Mesenchymal stem cell (in vitro differentiated cells and primary cell): ENCODE measurements at regions not wholly inside any gene's neighbourhood (a gene's known extent, or its start where the extent isn't known, plus 50 kb on each side); places are given as distances from the start of the nearest gene placed in this dataset.

Experiments
- DNase-seq: peaks from one replicate; pipeline ENCODE4 v3.0.0-alpha.2; 2013
- H2AFZ ChIP-seq: one replicate; pipeline ENCODE4 v1.6.1; 2013; ENCODE audit warnings: low read depth, mild to moderate bottlenecking, control low read depth, inconsistent platforms, low read length, moderate library complexity
- H2AK5ac ChIP-seq: 2 replicates; pipeline ENCODE4 v1.6.1; 2013; ENCODE audit warnings: low read length, moderate library complexity, mild to moderate bottlenecking, inconsistent platforms; ENCODE audit not compliant: severe bottlenecking
- H2BK120ac ChIP-seq: one replicate; pipeline ENCODE4 v1.6.1; 2013; ENCODE audit warnings: low read depth, mild to moderate bottlenecking, inconsistent platforms, low read length, moderate library complexity
- H2BK12ac ChIP-seq, 2 experiments: one replicate each; pipeline ENCODE4 v1.6.1; 2013; ENCODE audit warnings: inconsistent platforms in 2 of 2, low read length in 2 of 2, mild to moderate bottlenecking in 2 of 2, moderate library complexity in 2 of 2, control low read depth in 1 of 2
- H2BK15ac ChIP-seq: one replicate; pipeline ENCODE4 v1.6.1; 2013; ENCODE audit warnings: mild to moderate bottlenecking, low read depth, inconsistent platforms; ENCODE audit not compliant: poor library complexity, severe bottlenecking
- H2BK5ac ChIP-seq: 2 replicates; pipeline ENCODE4 v1.6.1; 2013; ENCODE audit warnings: low read depth, mild to moderate bottlenecking, low read length, control low read depth, inconsistent platforms; ENCODE audit not compliant: poor library complexity, severe bottlenecking
- H3K14ac ChIP-seq, 2 experiments: one replicate each; pipeline ENCODE4 v1.6.1; 2013; ENCODE audit warnings: inconsistent platforms in 2 of 2, low read length in 2 of 2, control low read depth in 1 of 2, mild to moderate bottlenecking in 1 of 2, moderate library complexity in 1 of 2
- H3K18ac ChIP-seq, 2 experiments: one replicate each; pipeline ENCODE4 v1.6.1; 2013; ENCODE audit warnings: inconsistent platforms in 2 of 2, low read length in 2 of 2, control low read depth in 1 of 2, low read depth in 1 of 2, mild to moderate bottlenecking in 1 of 2
- H3K23ac ChIP-seq, 2 experiments: one replicate each; pipeline ENCODE4 v1.6.1; 2013; ENCODE audit warnings: inconsistent platforms in 2 of 2, low read length in 2 of 2, mild to moderate bottlenecking in 2 of 2, moderate library complexity in 2 of 2, control low read depth in 1 of 2
- H3K27ac ChIP-seq: 2 replicates; pipeline ENCODE4 v1.5.1; 2013; ENCODE audit warnings: mild to moderate bottlenecking, moderate library complexity, low read length, control low read depth, inconsistent platforms; ENCODE audit not compliant: poor library complexity, severe bottlenecking
- H3K27me3 ChIP-seq, 2 experiments: 2 replicates each; pipeline versions ENCODE4 v1.6.1 to v1.7.0; 2013; ENCODE audit warnings: low read length in 2 of 2, mild to moderate bottlenecking in 2 of 2, moderate library complexity in 2 of 2, control low read depth in 1 of 2, inconsistent platforms in 1 of 2; ENCODE audit not compliant: control insufficient read depth in 1 of 2, insufficient read depth in 1 of 2
- H3K36me3 ChIP-seq, 2 experiments: 2 replicates each; pipeline versions ENCODE4 v1.6.1 to v1.7.0; 2013; ENCODE audit warnings: low read length in 2 of 2, control low read depth in 1 of 2, inconsistent platforms in 1 of 2, low read depth in 1 of 2, mild to moderate bottlenecking in 1 of 2; ENCODE audit not compliant: insufficient read depth in 2 of 2, control insufficient read depth in 1 of 2
- H3K4ac ChIP-seq, 2 experiments: one replicate each; pipeline ENCODE4 v1.6.1; 2013; ENCODE audit warnings: inconsistent platforms in 2 of 2, low read length in 2 of 2, mild to moderate bottlenecking in 2 of 2, moderate library complexity in 2 of 2, control low read depth in 1 of 2, low read depth in 1 of 2
- H3K4me1 ChIP-seq: 2 replicates; pipeline ENCODE4 v1.6.1; 2013; ENCODE audit warnings: low read depth, low read length, control low read depth; ENCODE audit not compliant: control insufficient read depth, insufficient read depth
- H3K4me2 ChIP-seq: 2 replicates; pipeline ENCODE4 v1.6.1; 2013; ENCODE audit warnings: low read length, mild to moderate bottlenecking, inconsistent platforms; ENCODE audit not compliant: poor library complexity, severe bottlenecking
- H3K4me3 ChIP-seq, 2 experiments: 2 replicates each; pipeline versions ENCODE4 v1.5.1 to v1.7.0; 2013; ENCODE audit warnings: low read length in 2 of 2, mild to moderate bottlenecking in 2 of 2, control low read depth in 1 of 2, low read depth in 1 of 2; ENCODE audit not compliant: insufficient read depth in 1 of 2
- H3K79me1 ChIP-seq: replicated peaks from 2 replicates; pipeline ENCODE4 v1.6.1; 2013; ENCODE audit warnings: mild to moderate bottlenecking, control low read depth, low read length, inconsistent platforms; ENCODE audit not compliant: poor library complexity, severe bottlenecking
- H3K9ac ChIP-seq: 2 replicates; pipeline ENCODE4 v1.7.0; 2013; ENCODE audit warnings: mild to moderate bottlenecking, low read length, moderate library complexity
- H3K9me3 ChIP-seq: 2 replicates; pipeline ENCODE4 v1.7.0; 2013; ENCODE audit warnings: mild to moderate bottlenecking, low read length; ENCODE audit not compliant: control insufficient read depth
- H4K8ac ChIP-seq: one replicate; pipeline ENCODE4 v1.6.1; 2013; ENCODE audit warnings: inconsistent platforms, mild to moderate bottlenecking, low read length, moderate library complexity
- H4K91ac ChIP-seq: one replicate; pipeline ENCODE4 v1.6.1; 2013; ENCODE audit warnings: mild to moderate bottlenecking, low read length, inconsistent platforms
- WGBS: methylation state at CpG from one replicate; pipeline ENCODE4 v1.1.7; 2013; ENCODE audit warnings: mixed read lengths; 5-methylcytosine and 5-hydroxymethylcytosine counted together

DNA sequence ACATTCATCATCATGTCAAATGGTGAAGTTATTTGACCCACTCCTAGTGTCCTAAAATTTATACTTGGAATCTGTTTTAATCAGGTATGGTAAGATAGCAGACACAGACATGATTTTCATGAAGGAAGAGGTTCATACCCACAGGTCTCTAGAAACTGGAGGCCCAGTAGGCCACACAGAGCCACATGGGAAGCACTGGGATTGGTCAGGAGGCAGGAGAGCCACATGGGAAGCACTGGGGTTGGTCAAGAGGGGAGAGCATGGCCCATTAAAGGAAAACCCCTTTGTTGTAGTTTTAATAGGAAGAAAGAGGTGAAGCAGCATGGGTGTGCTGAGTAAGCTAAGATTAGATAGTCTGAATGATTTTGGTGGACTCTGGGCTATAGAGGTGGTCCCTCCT is 356.9 kb downstream of the MFSD1 start:
- Histone ChIP-seq H2BK15ac (no peak overlapping the region), H3K27me3 (no peaks in the 10 kb centered on the region), H3K4me3 (no peak overlapping the region), H2BK120ac (no peak overlapping the region), H3K27ac (no peak overlapping the region), H3K9me3 (no peaks in the 10 kb centered on the region), H3K36me3 (no peaks in the 10 kb centered on the region), H3K4me1 (no peaks in the 10 kb centered on the region), H3K4ac (no peak overlapping the region), H2BK12ac (no peak overlapping the region), H2AK5ac (no peak overlapping the region), H4K8ac (no peak overlapping the region), H4K91ac (no peak overlapping the region), H3K14ac (no peak overlapping the region), H2AFZ (no peak overlapping the region), H3K4me2 (no peak overlapping the region), H2BK5ac (no peak overlapping the region), H3K9ac (no peak overlapping the region), H3K23ac (no peak overlapping the region), H3K79me1 (no peaks in the 10 kb centered on the region), H3K18ac (no peak overlapping the region)
- no peak for DNase-seq

GRCh38 chr3:159159546-159159945 is 357.7 kb downstream of the MFSD1 start:
- Histone ChIP-seq H3K9me3 (no peaks in the 10 kb centered on the region), H4K8ac (no peak overlapping the region), H3K9ac (no peak overlapping the region), H3K79me1 (no peaks in the 10 kb centered on the region), H2BK15ac (no peak overlapping the region), H2BK5ac (no peak overlapping the region), H3K4ac (no peak overlapping the region), H3K36me3 (no peaks in the 10 kb centered on the region), H3K14ac (no peak overlapping the region), H3K18ac (no peak overlapping the region), H3K4me2 (no peak overlapping the region), H4K91ac (no peak overlapping the region), H3K4me1 (no peaks in the 10 kb centered on the region), H3K23ac (no peak overlapping the region), H3K27me3 (no peaks in the 10 kb centered on the region), H2AK5ac (no peak overlapping the region), H2BK120ac (no peak overlapping the region), H2BK12ac (no peak overlapping the region), H3K4me3 (no peak overlapping the region), H3K27ac (no peak overlapping the region), H2AFZ (no peak overlapping the region)
- WGBS, result 79% methylated on average over 2 of the region's 2 CpGs
- DNase-seq, result no peak

DNA sequence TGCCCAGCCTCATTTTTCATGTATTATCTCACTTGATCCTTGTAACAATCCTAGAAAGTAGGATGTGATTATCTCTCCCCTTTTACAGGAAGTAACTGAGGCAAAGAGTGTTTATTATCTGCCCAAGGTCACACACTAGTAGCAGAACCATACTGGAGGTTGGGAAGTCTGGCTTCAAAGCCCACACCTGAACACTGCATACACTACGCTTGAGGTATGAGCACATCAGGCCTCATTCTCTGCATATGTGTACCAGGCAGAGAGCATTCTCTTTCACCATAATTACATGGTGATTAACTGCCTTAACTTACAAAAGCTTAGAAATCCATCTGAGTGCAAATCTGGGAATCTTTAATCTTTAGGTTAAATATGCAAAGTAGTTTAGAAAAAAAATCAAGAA is 361.8 kb downstream of the MFSD1 start:
- Histone ChIP-seq H2BK15ac (no peak overlapping the region), H3K4me1 (no peaks in the 10 kb centered on the region), H2AFZ (no peak overlapping the region), H2AK5ac (no peak overlapping the region), H4K91ac (no peak overlapping the region), H3K9ac (no peak overlapping the region), H3K27ac (no peak overlapping the region), H3K4me2 (no peak overlapping the region), H3K14ac (no peak overlapping the region), H3K4ac (peak overlapping the region in 1 of 2 experiments; percentile 49), H2BK120ac (no peak overlapping the region), H3K9me3 (no peaks in the 10 kb centered on the region), H2BK12ac (no peak overlapping the region), H2BK5ac (no peak overlapping the region), H3K4me3 (no peak overlapping the region), H3K23ac (no peak overlapping the region), H3K79me1 (no peaks in the 10 kb centered on the region), H3K27me3 (no peaks in the 10 kb centered on the region), H3K36me3 (no peaks in the 10 kb centered on the region), H3K18ac (no peak overlapping the region), H4K8ac (peak overlapping the region; percentile 72)
- DNase-seq, result no peak
- 94% methylated on average over 1 of the region's 1 CpG for WGBS

DNA sequence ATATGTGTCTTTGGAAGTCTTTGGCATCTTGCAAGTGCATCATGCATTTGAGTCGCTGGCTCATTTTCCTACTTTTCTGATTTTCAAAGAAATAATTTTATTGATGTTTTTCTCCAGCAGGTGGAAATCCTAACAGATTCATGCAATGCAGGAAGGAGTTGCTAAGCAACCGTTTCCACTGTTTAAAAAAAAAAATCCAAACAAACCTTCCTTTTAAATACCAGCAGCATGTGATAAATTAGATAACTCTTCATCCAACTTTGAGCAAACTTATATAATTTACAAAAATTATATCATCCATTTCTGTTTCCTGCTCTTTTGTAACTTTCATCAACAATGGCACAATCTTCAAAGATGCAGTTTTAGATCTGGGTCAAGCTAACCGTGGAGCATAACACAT is 364.1 kb downstream of the MFSD1 start:
- Histone ChIP-seq H3K4me2 (no peak overlapping the region), H2AFZ (no peak overlapping the region), H3K9ac (no peak overlapping the region), H3K18ac (peak overlapping the region in 1 of 2 experiments; percentile 52), H4K8ac (no peak overlapping the region), H2BK15ac (no peak overlapping the region), H3K27me3 (no peaks in the 10 kb centered on the region), H3K79me1 (no peaks in the 10 kb centered on the region), H3K14ac (no peak overlapping the region), H2BK5ac (no peak overlapping the region), H3K23ac (no peak overlapping the region), H3K4ac (no peak overlapping the region), H3K36me3 (no peaks in the 10 kb centered on the region), H4K91ac (no peak overlapping the region), H2BK120ac (no peak overlapping the region), H2BK12ac (no peak overlapping the region), H3K27ac (no peak overlapping the region), H3K9me3 (no peaks in the 10 kb centered on the region), H3K4me1 (no peaks in the 10 kb centered on the region), H2AK5ac (no peak overlapping the region), H3K4me3 (no peak overlapping the region)
- 88% methylated on average over 3 of the region's 3 CpGs for WGBS
- peak; percentile 34 for DNase-seq
